Peyer's patch (tissue), 4 donors: ENCODE measurements at regions not wholly inside any gene's neighbourhood (a gene's known extent, or its start where the extent isn't known, plus 50 kb on each side); places are given as distances from the start of the nearest gene placed in this dataset.

Source experiments
- CTCF ChIP-seq, 6 experiments: fragments of 450-650 bp in 4 of 6; fragments of 200-600 bp in 2 of 6; sonication (generic) in 1 of 6; IDR thresholded peaks; one replicate each; pipeline ENCODE4 v1.5.1; 2017 to 2019; ENCODE audit warnings: antibody characterized with exemption in 6 of 6, mild to moderate bottlenecking in 3 of 6, moderate library complexity in 1 of 6
- POLR2A ChIP-seq, 2 donors: fragments of 450-650 bp; IDR thresholded peaks; one replicate each; pipeline ENCODE4 v1.5.1; 2017; ENCODE audit warnings: antibody characterized with exemption in 2 of 2, mild to moderate bottlenecking in 2 of 2, moderate library complexity in 2 of 2

GRCh38 chr11:134668796-134669195, 256.8 kb upstream of the B3GAT1 start:
- no peak for TF ChIP-seq CTCF (IDR thresholded peaks at IDR 0.05)
- TF ChIP-seq POLR2A (IDR thresholded peaks at IDR 0.05) = no peak
